ENCODE measurements at regions not wholly inside any gene's neighbourhood (a gene's known extent, or its start where the extent isn't known, plus 50 kb on each side); places are given as distances from the start of the nearest gene placed in this dataset.

DNA sequence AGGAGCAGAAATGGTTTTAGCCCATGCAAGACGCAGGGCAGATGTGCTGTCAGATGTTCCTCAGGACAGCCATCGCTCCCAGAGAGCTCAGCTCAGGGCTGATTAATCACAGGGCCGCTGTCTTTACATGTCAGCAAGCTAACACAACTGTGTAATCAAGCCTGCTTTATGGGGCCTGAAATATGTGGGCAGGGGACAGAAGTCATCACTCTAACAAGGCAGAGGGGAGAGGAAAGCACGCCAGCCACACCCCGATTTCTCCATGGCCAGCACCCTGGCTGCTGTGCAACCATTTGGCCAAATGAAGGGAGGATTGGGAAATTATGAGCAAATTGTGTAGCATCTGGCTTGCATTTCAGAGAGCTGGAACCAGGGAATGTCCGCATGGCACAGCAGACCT, 368.8 kb downstream of the NPHP4 start:
- TF ChIP-seq POLR2A (IDR thresholded peaks at IDR 0.05) (no peak), POLR2AphosphoS5 (IDR thresholded peaks at IDR 0.05) (no peak), EP300 (IDR thresholded peaks at IDR 0.05; ENCODE audit: low read depth) (no peak)
- TF ChIP-seq, protein P1, sequence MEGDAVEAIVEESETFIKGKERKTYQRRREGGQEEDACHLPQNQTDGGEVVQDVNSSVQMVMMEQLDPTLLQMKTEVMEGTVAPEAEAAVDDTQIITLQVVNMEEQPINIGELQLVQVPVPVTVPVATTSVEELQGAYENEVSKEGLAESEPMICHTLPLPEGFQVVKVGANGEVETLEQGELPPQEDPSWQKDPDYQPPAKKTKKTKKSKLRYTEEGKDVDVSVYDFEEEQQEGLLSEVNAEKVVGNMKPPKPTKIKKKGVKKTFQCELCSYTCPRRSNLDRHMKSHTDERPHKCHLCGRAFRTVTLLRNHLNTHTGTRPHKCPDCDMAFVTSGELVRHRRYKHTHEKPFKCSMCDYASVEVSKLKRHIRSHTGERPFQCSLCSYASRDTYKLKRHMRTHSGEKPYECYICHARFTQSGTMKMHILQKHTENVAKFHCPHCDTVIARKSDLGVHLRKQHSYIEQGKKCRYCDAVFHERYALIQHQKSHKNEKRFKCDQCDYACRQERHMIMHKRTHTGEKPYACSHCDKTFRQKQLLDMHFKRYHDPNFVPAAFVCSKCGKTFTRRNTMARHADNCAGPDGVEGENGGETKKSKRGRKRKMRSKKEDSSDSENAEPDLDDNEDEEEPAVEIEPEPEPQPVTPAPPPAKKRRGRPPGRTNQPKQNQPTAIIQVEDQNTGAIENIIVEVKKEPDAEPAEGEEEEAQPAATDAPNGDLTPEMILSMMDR (IDR thresholded peaks at IDR 0.05), result no peak
